NCI-H2029 (cell line): ENCODE measurements at regions not wholly inside any gene's neighbourhood (a gene's known extent, or its start where the extent isn't known, plus 50 kb on each side); places are given as distances from the start of the nearest gene placed in this dataset.

Source experiments
- DNase-seq: peaks from one replicate; lab custom pipeline; 2025; lab: John Stamatoyannopoulos, UW

DNA sequence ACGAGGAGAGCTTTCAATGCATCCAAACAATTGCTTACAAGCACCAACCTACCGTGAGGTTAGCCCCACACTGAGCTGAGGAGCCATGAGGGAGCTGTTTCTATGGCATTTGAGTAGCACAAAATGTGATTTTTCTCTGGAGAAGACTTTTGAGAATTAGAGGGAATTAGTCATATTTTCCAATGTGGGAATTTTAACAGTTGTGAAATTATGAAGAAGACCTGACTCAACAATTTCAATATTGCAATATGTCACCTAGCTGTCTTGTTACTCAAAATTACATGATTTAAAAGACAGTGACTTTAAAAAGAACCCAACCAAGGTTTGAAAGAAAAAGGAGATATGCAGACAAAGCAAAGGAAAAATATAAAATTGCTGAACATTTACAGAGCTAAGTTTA, 62.6 kb upstream of the LY86 start:
- DNase-seq, result no peak

DNA sequence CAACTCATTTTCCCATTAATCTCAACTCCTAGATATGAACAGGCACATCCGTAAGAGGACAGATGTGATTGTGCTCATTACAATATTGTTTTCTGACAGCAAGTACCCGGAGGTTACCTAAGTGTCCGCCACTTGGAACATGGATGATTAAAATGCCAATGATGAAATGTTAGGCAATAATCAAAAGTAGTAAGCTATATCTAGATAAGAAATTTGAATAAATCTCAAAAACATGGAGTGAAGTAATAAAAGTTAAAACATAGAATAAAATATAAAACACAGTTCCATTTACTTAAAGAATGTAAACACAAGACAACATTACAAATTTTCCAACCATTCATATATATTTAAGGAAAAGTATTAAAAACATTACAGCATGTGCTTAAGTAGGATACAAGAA, 59.2 kb upstream of the LY86 start:
- no peak for DNase-seq

DNA sequence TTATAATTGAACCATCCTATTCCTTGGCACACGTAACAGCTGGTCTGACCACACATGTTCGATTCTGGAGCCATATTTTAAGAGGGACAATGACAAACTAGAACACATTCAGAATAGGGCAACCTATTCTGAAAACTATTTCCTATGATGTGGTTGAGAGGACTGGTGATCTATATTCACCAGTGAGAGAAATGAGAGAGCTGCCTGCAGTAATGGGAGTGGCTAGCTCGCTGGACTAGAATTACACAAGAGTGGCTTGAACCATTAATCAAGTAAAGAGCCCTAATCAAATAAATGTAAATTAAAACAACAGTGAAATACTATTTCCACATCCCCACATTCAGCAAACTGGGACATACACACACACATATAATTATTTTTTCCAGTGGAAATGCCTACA, 55.3 kb upstream of the LY86 start:
- no peak for DNase-seq

DNA sequence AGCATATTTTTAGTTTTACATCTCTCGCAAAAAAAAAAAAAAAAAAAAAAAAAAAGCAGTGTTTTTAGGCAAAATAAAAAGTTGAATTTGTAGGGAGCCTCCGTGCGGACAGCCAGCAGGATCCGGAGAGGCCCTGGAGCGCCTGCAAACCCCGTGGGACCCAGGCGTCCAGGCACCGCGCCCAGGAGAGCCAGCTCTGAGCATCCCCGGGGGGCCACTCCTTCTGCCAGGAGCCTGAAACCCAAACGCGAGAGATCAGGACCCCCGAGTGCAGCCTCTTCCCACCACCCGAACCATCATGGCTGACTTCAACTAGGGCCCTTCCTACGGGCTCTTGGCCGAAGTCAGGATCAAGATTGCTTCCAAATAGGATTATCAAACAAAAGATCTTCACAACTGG, 54.1 kb upstream of the LY86 start:
- DNase-seq, result no peak

DNA sequence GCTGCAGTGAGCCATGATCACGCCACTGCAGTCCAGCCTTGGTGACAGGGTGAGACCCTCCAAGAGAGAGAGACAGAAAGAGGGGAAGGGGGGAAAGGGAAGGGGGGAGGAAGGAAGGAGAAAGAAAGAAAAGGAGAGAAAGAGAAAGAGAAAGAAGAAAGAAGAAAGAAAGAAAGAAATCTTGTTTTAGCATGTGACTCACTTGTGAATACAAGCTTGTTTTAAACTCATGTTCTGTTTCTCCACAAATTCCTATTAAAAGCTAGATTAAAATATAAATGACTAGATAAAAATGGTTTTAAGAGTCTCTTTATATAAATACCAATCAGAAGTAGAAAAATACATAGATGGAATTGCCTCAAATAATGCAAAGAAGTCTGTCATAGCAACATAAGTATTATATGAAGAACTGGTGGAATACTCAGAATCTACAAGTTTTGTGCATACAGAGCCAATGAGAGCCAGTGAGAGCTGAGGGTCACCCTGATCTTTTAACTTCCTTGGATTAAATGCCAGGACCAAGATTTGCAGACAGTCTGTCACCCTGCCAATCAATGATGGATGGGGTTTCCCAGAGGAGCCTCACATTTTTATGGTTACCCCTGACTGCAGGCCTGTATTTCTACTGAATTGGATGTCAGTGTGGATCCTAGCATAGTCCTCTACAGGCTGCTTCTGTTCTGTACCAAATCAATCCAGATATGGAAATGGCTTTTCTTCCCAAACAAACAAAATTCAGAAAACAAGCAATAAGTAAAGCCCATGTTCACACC, 50.8 kb upstream of the LY86 start:
- DNase-seq, result no peak

DNA sequence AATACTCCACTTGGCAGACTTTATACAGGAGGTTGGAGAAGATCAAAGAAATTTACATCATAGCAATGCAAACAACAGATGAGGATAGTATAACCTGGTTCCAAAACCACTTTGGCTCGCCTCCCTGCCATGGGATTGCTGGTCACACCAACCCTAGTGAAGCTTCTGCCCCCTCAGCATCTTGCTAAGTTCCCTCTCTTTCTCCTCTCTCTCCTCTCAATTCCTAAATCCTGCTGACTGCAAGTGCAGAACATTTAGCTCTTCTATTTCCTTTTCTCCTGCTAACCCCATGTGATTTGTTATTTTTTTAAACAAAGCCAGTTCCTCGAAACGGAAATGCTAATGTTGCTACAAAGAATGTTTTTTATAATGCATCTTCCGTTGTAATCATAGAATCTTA, 50.3 kb upstream of the LY86 start:
- no peak for DNase-seq
